ENCODE measurements at regions not wholly inside any gene's neighbourhood (a gene's known extent, or its start where the extent isn't known, plus 50 kb on each side); places are given as distances from the start of the nearest gene placed in this dataset.

- no peak for DNase-seq
Measured at GRCh38 chr6:165940366-165940765, 227.3 kb downstream of the TBXT start.

- no peak for DNase-seq
Measured at GRCh38 chr6:165939601-165940290, 227.9 kb downstream of the TBXT start.

DNA sequence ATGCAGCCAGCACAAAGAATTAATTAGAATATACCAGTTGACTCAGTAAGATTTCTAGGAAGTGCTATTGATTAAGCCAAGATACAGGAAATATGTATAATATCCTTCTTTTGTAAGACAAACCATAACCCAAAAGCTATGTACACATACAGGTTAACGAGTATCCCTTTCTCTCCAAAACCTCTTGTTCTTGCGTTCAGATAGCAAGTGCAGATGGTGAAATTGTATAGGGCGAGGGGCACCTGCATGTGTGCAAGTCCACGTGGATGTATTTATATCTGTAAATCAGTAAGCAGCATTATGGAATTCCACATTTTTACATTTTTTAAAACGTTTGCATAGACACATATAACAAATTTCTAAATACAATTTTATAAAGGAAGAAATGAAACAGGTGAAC lies 228.6 kb downstream of the TBXT start:
- no peak for DNase-seq

GRCh38 chr6:165937564-165938358 lies 229.9 kb downstream of the TBXT start:
- no peak for DNase-seq

DNA sequence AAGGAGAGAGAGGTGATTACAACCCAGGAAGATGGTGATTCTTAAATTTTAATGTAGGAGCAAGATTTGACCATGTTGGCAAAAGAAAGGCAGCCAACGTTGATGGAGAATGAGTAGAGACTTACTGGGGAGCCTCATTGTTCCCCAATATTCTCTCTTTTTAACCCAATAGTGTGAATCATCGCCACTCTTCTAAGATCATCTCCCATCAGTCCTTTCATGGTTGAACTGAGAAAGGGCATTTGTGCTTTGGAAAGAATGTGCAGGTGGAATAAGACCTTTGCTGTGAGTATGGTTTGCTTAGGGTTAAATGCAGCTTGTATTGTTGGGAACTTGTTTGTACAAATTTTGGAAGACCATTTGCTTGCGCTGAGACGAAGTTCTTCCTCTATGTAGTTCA lies 231.0 kb downstream of the TBXT start:
- DNase-seq, result no peak

DNA sequence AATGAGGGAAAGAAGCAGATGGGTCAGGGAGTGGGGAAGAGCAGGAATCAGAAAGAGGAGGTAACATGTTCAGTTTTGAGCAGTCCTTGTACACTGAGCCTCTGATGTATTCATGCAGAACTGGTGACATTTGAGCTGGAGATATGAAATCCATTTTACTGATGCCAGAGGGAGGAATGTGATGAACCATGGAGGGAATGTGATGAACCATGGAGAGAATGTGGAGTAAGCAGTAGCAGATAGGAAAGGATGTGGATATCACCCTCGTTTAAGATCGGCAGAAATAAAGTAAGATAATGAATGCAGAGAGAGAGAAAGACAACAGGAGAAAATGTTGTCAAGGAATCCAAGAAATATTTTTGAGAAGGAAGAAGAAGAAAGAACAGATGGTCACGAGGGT lies 231.6 kb downstream of the TBXT start:
- DNase-seq, result no peak

DNA sequence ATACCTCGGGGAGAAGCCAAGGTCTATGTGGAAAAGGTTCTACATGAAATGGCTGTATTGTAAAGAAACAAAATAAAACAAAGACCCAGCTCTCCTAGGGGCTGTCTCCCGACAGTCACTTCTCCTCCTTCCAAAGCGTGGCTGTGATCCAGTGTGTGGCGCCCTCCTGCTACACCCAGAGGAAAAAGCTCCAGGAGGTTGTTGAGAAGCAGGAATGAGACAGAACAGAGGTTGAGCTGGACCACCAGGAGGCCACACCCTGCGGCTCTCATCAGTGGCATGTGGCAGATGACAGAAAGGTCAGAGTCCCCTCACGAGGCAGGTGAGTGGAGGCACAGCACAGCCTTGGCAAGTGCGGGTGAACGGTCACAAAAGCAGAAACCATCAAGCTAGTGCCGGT lies 236.0 kb downstream of the TBXT start:
- no peak for DNase-seq

DNA sequence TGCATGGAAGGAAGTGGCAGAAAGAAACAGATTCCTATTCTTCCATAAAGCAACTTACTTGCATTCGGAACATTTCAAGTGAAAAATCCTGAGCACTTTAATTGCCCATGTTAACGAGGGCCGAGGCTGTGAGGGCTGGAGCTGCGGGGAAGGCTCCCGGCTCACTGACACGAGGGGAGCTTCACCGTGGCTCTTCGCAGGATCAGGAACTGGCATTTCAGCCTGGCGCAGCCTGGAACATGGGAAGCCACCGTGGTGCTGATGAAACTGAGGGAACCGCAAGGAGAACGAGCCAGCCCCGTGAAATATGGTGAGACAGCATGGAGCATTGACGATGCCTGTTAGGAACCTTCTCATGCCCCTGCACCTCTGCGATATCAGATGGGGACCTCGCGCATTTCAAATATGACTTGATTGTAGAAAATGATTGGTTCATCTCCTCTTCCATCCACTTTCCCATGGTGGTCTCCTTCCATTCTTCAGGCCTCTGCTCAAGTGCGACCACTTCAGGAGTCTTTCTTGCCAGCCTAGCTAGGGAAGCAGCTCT lies 236.9 kb downstream of the TBXT start:
- DNase-seq, result no peak

GRCh38 chr6:165929607-165930006 lies 238.0 kb downstream of the TBXT start:
- no peak for DNase-seq

DNA sequence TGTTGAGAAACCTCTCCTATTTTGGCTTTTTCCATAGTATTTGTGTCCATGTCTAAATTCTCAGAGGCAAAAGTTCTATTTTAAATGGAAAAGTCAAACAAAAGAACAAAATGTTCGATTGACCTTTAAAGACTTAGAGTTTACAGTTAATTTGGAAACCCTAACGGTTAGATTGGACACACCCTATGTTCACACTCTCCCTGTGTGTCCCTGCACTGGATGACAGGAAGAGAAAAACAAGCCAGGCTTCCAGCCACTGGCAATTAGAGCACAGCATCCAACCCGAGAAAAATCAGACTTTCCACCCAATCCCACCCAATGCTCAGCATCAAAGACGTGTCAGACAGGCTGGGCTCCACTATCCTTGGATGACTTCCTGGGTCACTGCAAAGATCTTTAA lies 241.3 kb downstream of the TBXT start:
- no peak for DNase-seq

GRCh38 chr6:165925474-165926156 lies 242.0 kb downstream of the TBXT start:
- DNase-seq, result no peak

DNA sequence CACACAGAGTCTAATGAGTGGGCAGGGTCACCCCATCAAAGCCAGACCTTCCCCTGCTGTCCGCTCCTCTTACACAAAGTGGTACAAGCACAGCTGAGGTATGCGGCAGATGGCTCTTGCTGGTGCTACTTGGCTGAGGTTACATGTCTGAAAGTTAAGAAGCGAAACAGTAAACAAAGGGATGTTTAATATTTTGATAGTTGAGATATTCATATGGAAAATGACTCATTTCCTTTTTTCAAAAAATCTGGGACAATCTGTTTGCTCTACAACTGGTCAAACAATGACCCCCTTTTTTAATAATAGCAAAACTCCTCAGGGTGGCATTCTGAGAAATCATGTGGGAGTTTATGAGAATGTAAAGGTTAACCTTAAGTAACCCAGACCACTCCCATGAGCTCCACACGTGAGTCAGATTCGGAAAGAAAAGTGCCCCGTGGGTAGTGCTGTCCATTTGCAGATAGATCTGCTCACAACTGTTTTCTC lies 245.3 kb downstream of the TBXT start:
- no peak for DNase-seq

DNA sequence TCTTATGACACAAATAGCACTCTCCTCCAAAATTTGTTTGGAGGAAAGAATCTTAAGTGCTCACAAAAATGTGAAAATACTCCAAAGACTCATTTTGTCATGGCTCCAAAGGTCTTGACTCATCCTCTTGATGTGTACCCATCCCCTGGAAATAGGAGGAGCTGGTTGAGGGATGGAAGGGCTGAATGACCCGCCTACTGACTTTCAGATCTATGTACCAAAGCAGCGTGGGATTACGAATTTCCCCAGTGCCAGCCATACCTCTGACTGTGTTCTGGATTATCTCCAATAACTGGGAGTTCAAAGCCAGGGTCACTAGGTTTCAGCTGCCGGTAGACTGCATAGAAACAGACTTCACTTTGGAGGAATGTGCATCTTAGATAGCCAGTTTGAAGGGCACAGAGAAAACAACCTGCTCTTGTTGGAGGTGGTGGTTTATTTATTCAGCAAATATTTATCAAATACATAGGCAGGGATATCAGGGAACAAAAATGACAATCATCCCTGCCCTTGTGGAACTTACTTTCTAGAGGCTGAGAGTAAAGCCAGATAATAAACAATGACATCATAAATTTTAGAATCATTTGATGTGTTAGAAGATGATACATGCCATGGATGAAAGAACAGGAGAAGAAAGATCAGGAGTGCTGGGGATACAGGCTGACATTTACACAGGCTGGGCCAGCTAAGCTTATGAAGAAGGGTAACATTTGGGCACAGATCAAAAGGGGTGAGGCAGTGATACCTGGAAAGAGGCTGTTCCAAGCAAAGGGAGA lies 246.6 kb downstream of the TBXT start:
- no peak for DNase-seq

DNA sequence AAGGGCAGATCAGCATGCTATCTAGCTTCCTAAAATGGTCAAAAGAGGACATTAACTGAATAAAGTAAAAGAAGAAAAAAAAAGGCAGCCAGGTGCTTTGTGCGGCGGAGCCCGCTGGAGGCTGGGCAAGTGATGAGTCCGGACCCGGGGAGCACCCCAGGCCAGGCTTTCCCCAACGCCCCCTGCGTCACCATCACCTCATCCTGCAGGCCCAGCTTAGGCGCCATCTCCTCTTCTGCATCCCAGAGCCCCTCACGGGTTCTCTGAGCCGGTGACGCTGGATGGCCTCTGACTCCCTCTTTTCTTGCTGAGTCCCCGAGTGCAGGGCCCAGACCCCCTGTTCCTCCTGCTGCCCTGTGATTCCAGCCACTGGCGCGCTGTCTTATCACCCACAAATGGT lies 250.1 kb downstream of the TBXT start:
- no peak for DNase-seq

DNA sequence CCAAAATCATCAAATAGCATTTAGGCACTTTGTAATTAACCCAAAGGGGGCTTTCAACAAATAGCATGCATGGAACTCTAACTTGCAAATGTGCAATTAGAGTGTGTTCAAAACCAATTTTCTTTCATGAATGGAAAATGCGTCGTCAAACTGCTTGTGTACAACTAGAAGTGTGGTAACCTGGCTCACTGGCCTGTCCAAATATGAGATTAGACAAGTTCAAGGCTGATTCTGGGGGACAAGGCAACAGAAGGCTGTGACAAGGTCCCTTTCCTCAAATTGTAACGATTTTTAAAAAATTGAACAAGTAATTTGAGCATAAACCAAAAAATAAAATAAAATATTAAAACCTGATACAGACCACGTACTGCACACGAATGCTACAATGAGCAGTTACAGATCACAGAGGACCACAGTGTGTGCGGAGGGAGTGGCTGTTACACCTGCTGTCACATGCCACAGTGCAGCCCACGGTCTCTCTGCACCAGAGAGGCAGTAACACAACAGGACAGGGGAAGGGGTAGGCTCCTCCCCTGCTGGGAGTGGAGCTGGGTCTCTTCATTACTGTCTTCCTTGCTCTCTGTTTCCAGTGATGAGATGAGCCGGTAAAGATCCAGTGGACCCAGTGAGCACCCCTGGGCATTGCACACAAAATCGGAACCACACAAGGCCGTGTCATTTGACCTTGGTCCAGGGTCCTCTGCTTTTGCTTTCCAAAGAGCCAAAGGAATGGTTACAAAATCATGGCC lies 252.2 kb upstream of the PDE10A start:
- DNase-seq, result no peak

- DNase-seq, result no peak
Measured at GRCh38 chr6:165913676-165914570, 250.9 kb upstream of the PDE10A start.

DNA sequence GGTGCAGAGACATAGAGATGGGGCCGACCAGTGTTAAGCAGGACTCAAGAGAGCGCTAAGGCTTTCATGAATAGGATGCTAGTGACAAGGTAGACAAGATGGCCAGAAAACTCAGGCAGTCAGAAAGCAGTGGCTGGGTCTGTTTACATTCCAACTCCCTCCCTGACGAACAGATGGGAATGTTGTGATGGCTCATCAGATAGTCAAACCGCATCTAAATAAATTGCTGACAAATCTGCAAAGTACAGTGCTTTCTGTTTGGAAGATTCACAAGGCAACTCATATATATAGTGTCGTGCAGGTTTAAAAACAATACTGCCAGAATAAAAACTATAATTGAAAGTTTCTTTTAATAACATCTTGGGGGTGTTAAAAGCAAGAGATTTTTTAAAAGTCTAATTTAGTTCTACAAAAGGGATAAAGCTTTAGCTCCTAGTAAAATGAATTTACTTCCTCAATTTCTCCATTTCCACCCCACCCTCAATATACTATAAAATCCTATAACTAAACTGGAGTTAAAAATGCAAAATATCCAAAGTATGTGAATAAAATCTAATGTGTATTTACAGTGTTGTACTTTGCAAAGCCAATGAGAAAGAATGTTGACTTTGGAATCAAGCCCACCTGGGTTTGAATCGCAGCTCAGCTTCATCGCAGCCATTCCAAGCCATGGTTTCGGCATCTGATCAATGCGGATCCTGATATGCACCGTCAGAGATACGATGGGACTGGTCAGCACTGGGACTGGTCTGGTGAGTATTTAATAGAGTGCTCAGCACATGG lies 247.3 kb upstream of the PDE10A start:
- DNase-seq, result no peak

DNA sequence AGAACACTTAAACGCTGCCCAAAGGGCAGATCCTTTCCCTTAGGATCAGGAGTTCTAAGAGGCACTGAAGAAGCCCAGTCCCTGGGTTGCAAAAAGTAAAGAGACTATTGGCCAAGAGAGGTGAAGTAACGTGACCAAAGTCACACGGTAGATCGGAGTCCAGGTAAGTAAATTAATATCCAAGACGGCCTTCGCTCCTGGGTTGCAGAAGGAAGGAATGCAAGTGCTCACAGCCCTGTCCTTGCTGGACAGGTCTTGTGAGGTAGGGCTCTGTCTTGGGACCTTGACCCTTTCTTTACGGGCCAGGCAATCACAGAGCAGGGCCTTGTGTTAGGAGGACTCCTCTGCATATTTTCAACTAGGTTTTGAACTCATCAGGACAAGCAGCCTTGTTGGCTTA lies 243.7 kb upstream of the PDE10A start:
- no peak for DNase-seq

GRCh38 chr6:165905744-165906143 lies 242.7 kb upstream of the PDE10A start:
- DNase-seq, result no peak

DNA sequence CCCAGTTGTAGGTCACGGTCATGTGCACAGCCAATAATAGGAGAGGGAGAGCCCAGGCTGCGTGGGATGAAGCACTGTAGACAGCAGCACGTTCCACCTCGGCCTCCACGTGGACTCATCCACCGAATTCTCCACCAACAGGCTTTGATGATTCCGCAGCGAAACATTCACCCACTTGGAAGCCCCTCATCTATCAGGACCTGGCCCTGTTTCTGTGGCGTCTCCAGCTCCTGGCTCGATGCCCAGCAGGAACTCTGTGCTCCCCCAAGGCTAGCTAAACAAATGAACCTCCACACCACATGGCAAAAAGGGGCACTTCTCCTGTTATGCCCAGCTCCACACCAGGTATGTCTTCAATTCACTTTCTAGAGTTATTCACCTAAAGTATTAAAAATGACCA lies 237.9 kb upstream of the PDE10A start:
- no peak for DNase-seq
